ENCODE measurements at regions not wholly inside any gene's neighbourhood (a gene's known extent, or its start where the extent isn't known, plus 50 kb on each side); places are given as distances from the start of the nearest gene placed in this dataset.

GRCh38 chr13:50766695-50767094, 76.8 kb downstream of the DLEU7 start:
- TF ChIP-seq, protein P1, sequence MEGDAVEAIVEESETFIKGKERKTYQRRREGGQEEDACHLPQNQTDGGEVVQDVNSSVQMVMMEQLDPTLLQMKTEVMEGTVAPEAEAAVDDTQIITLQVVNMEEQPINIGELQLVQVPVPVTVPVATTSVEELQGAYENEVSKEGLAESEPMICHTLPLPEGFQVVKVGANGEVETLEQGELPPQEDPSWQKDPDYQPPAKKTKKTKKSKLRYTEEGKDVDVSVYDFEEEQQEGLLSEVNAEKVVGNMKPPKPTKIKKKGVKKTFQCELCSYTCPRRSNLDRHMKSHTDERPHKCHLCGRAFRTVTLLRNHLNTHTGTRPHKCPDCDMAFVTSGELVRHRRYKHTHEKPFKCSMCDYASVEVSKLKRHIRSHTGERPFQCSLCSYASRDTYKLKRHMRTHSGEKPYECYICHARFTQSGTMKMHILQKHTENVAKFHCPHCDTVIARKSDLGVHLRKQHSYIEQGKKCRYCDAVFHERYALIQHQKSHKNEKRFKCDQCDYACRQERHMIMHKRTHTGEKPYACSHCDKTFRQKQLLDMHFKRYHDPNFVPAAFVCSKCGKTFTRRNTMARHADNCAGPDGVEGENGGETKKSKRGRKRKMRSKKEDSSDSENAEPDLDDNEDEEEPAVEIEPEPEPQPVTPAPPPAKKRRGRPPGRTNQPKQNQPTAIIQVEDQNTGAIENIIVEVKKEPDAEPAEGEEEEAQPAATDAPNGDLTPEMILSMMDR (conservative IDR thresholded peaks at IDR 0.05) = no peak
- no peak for TF ChIP-seq EZH2 (IDR thresholded peaks at IDR 0.05; ENCODE audit: low read depth)

Data from PC-9 (cell line).